NCI-H82 (cell line): ENCODE measurements at regions not wholly inside any gene's neighbourhood (a gene's known extent, or its start where the extent isn't known, plus 50 kb on each side); places are given as distances from the start of the nearest gene placed in this dataset.
"Not testable (repeated sequence)": the region's sequence is repeated elsewhere in the genome, so short reads cannot be mapped to it uniquely, and the experiment has no call there.

Source experiments
- DNase-seq: peaks from one replicate; lab custom pipeline; 2025; lab: John Stamatoyannopoulos, UW

DNA sequence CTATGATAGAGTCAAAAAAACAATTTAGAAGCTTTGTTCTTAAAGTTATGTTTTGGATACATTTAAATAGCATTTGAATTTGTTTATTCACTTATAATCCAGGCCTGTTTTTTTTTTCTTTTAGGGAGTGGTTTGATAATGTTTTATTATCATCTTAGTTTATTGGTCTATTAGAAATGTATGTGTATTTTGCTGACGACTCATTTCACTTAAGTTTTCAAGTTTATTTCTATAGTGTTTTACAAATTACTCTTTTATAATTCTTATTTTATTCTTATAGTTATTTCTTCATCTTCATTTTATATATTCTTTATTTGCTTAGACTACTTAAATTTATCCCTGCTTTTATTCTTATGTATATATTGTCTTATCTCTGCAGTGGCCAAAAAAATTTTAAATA is 804.5 kb downstream of the NR4A2 start:
- DNase-seq = no peak

DNA sequence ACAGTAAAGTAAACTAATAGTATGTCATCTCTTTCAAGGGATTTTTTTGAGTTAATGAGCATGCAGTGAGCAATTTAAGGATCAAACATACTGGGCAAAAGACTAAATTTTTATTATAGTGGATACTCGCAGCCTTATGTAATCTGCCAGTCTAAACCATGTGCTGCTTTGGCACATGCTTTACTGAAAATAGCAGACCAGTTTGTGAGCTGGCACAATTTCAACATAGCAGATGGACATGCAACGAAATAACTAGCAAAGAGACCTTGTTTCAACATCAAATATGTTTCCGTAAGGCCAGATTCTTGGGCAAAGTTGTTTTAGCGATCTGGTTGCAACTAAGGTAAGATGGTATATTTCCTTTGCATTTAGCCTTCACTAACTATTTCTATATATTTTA is 807.3 kb downstream of the NR4A2 start:
- no peak for DNase-seq

DNA sequence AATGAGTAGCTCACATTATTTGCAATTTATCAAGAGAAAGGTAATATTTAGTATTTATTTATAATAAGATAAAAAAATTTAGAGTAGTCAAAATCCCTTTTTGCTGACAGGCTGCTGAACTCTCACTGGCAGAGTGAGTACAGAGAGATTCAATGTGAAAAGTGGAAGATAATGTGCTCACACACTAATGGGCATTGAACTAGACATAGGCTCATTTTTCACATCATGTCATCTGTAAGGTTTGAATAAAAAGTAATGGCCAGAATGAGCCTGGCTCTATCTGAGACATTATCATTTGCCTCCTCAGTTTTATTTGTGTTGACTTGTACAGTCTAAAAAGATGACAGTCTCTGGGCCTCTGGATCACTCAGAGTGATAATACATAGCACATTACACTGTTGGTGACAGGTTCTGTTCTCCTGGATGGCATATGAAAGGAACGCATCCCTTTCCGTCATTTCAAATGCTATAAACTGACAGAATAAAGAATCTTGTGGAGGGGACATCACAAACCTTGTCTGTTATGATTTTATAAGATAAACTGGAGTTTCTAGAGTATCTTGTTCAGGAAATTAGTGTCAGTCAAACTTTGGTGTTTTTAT is 812.9 kb downstream of the NR4A2 start:
- DNase-seq = no peak

DNA sequence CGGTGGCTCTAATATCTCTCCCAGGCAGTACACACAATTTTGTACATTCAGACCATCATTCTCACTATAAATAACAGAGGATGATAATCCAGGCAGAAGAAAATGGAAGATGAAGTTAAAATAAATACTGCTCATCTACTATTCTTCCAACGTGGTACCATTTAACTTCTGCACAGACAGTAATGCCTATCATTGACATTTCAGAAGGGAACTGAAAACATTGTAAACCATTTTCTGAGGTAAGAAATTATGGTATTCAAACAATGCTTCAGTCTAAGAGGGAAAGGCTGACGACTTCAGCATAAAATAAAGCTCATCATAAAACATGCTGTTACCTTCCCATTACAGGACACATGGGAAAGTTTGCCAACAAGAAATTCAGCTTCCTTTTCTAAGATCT is 814.4 kb downstream of the NR4A2 start:
- no peak for DNase-seq

DNA sequence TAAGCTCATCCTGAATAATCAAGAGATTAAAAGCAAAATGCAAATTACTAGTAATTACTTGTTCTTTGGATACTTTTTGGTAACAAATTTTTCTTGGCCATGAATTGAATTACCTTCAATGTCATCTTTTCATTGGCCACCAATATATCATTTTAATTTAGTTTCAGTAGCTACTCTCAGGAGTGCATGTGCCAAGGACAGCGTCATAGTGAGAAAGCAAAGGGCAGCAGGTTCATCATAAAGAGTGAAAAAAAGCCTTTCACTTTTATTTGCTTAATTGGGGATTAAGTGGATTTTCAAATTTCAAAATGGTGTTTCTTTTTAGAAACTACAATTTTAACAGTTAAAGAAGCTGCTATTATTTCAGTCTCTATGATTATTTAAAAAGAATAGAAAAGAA is 815.2 kb downstream of the NR4A2 start:
- DNase-seq = no peak

DNA sequence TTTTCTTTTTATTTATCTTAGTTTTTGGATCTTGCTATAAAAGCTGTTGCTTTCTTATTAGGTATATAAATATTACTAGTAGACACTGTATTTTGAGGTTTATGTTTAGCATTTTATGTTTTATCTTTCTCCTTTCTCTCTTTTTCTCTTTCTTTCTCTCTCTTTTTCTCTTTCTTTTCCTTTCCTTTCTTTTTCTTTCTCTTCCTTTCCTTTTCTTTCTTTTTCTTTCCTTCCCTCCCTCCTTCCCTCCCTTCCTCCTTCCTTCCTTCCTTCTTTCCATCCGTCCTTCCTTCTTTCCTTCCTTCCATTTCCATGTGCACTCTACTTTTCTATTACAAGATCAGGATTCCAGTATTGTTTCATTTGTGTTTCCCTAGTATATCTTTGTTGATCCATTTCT is 814.8 kb downstream of the KCNJ3 start:
- no peak for DNase-seq

DNA sequence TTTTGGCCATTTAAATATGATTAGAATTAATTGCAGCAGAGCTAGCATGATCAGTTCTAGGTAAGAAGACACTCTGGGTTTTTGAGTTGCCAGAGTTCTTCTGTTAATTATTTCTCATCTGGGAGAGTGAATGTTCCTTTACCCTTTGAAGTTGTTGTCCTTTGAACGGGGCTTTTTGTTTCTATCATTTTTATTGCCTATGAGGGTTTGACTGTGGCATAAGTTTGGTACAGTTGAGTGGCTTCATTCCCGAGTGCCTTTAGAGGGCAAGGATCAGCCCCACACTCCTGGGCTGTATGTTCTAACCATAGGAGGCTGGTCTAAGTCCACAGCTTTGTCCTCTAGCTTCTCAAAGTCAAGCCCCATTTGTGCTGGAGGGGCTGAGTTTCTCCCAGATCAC is 804.3 kb downstream of the KCNJ3 start:
- DNase-seq = no peak

DNA sequence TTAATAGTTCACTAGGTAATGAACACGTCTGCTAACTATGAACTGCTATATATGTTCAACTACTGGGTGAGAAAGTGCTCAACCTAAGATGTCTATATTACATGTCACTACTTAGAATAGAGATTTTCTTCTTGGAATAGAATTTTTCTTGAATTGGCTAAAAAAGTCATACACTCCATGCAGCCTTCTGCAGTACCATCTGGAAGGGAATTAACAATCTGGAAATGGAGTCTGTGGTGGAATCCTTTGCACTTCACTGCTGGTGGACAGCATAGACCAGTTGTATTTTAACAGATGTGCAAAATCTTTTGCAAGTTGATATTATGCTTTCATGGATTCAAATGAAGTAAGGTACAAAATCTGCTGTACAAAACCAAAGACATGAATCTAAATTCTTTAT is 799.6 kb downstream of the KCNJ3 start:
- DNase-seq = no peak

DNA sequence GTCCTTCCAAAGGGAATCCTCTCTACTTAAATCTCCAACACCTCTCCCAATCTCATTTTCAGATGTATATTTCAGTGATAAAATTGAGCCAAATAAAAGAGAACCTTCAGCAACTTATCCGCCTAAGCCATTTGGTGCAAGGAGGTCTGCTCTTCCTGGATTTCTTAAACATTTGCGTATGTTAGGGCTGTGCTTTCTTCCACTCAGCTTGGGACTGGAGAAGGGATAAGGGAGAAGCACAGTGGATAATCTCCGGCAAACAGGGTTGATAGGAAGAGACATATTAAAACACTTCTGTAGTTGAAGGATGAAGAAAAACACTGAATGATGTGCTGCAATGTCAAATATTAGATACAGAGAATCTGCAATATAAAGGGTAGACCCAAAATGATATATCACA is 796.2 kb downstream of the KCNJ3 start:
- no peak for DNase-seq

DNA sequence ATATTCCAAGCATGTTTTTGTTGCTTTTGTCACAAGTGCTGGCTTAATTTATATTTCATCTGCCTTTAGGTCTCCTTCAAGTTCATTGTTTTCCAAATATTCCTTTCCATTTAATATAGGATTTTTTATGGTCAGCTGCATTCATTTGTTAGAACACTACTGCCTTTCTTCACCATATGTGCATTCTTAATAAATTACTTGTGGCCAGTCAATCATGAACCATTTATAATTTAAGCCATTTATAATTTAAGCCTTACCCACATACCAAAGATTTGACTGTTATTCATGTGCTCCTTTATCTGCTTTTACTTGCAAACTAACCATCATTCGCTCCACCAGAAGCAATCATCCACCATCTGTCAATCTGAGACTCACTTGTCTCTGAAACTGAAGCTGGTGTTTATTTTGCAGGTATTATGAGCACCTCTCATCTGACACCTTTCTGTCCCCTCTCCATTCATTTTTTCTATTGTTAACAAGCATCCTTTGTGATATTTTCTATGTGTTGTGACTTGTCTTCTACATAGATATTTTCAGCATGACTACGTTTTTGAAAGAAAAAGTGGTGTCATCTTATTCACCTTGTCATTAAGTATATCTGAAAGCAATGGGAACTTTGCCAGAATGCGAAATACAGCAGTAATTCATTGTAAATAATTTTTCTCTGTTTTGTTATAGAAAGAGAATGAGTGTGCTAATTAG is 786.8 kb downstream of the KCNJ3 start:
- peak; percentile 24 for DNase-seq

DNA sequence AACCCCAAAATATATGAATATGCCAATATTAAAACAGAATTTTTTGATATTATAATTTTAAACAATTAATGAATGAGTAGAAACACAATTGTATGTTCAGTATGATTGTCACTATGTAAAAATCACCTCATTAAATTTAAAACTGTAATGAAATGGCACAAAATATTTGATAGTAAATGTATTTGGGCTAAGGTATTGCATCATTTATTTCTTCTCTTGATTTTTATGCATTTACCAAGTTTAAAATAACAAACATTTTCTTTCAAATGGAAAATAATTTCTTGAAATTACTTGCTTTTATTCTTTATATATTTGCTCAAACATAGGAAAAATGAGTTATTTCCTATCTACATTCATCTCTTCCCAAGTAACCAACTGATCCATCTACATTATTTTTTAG is 782.6 kb downstream of the KCNJ3 start:
- DNase-seq = no peak

DNA sequence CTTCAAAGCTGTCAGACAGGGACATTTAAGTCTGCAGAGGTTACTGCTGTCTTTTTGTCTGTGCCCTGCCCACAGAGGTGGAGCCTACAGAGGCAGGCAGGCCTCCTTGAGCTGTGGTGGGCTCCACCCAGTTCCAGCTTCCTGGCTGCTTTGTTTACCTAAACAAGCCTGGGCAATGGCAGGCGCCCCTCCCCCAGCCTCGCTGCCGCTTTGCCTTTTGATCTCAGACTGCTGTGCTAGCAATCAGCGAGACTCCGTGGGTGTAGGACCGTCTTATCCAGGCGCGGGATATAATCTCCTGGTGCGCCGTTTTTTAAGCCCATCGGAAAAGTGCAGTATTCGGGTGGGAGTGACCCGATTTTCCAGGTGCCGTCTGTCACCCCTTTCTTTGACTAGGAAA is 773.5 kb downstream of the KCNJ3 start:
- not testable (repeated sequence) for DNase-seq

DNA sequence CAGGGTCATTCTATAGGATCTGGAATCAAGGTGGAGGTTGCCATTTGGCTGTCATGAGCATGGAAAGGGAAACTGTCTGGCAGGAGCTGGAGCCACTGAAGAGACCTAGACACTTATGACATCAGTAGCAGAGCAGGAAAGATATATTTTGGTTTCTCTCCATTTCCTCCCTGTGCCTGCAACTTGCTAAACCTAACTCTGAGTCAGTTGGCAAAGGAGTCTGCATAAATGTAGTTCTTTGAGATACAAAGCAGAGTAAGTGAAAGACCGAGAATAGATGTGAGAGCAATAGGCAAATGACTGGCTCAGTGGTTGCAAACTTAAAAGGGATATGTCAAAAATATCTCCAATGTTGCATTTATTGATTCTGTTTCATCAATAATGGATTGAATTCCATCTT is 757.7 kb downstream of the KCNJ3 start:
- DNase-seq = no peak

DNA sequence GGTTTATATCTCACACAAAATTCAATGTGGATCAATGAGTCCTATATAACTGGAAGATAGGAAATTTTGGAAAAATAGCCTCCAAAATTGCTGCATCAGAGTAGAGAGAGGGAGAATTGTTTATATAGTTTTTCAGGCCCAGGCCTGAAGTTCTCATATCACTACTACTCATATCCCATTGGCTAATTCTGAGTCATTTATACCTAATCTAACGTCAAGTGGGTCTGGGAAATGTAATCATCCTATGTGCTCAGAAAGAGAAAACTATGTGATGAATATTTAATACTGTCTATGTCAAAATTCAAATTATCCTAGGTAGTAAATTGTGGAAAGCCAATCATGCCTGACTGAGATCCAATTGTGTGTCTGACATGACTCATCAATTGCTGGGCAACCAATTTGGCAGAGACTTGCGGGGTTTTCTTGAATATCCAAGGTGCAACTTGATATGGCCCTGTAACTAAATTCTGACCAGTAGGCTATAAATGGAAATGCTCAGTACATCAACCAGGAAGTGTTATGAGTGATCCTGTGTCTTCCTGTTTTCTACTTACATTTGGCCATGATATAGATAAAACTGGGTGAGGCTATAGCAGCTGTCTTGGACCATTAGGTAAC is 744.4 kb downstream of the KCNJ3 start:
- no peak for DNase-seq

DNA sequence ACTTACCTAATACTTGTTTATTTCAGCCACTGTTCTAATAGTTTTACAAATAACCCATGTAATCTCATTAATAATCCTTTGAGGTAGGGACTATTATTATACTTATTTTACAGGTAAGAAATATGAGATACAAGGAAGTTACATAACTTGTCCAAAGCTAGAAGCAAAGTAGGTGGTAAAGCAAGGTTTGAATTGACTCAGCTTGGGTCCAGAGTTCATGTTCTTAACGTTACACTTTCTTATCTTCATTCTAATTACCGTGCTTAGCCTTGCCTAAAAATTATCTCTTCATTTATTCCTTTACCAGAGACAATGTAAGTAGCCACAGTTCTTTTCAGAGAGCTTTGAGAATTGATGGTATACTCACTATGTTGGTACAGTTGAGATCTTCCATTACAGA is 743.6 kb downstream of the KCNJ3 start:
- no peak for DNase-seq

DNA sequence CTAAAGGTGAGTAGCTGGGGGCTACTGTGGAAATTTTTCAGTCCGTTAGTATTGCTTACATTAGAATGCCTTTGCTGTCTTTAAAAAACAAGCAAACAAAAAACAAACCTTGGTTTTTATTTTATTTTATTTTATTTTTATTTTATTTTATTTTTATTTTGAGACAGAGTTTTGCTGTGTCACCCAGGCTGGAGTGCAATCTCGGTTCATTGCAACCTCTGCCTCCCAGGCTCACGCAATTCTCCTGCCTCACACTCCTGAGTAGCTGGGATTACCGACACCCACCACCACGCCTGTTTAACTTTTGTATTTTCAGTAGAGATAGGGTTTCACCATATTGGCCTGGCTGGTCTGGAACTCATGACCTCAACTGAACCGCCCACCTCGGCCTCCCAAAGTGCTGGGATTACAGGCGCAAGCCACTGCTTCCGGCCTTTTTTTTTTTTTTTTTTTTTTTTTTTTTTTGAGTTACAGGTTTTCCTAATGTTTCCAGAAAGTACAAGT is 732.6 kb downstream of the KCNJ3 start:
- no peak for DNase-seq

DNA sequence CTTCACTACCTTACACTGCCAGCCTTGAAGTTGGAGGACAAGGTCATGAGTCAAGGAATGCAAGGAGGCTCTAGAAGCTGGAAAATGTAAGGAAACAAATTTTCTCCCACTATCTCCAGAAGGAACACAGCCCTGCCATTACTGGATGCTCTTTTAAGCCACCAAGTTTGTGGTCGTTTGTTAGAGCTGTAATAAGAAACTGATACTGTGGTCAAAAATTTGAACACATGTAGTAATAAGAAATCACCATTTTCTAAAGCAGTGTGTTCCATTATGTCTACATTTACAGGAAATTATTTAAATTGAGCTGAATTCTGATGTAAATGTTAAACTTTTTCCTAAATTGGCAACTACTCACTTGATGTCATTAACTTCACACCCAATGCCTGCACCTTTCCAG is 729.0 kb downstream of the KCNJ3 start:
- no peak for DNase-seq

DNA sequence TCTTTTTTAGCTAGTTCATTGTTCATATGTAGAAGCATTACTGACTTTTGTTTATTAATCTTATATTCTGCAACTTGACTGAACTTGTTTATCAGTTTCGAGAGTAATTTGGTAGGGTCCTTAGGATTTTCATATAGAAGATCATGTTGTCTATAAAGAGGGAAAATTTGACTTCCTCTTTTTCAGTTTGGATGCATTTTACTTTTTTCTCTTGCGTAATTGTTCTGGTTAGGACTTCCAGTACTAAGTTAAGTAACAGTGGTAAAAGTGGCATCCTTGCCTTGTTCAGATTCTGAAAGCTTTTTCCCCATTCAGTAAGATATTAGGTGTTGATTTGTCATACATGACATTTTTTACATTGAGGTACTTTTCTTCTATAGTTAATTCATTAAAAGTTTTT is 726.0 kb downstream of the KCNJ3 start:
- DNase-seq = no peak

DNA sequence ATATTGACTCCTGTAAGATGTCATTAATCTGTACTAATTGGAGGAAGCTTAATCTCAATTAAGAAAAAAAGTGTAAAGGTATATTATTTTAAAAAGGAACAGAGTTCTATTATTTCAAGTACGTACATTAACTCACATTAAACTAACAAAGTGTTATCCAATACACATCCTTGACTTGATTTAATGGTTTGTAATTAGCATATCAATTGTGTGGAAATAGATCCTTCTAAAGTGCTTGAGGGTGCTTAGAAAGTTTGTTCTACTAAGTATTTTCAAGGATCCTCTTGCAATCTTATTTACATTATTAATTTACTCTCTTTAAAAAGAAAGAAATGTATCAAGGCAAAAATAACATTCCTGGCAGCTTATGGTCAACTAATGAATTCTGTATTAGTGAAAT is 720.3 kb downstream of the KCNJ3 start:
- DNase-seq = no peak

DNA sequence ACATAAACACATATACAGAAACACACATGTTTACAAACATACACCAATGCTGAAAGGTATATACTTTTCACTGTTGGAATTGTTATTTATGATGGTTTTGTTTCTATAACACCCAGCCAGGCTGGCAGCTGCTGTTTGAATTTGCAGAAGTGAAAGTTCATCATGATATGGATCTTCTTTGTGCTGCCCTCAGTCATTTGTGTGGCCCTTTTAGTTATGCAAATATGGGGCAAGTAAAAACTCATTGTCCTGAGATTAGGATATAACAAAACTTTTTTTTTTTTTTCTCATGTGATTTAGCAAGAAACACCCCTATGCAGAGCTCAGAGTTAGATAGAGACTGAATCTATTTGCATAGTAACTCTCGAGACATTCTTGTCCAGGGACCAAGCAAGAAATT is 714.1 kb downstream of the KCNJ3 start:
- DNase-seq = no peak

DNA sequence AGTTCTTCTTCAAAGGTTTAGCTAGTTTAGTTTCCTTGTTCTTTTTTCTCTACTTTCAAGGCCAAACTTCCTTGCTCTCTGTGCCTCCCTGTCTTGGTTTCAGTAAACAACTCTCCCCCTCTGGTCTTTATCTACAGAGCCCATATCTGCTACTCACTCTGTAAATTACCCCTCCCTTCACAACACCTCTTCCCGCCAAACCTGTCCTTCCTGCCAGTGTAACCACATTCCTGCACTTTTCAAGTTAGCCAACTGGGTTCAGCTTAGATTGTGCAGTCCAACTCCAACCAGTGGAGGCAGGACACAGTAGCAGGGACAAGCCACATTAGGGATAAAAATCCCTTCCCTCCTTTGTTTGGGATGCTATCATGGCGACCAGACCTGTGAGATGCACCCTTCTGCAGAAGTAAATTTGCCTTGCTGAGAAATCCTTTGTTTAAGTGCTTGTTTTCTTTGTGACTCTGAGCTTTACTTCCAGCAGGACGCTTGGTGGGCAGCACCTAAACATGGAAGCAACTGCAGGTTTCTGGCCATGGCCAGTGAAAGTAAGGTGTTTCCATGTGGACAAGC is 706.0 kb downstream of the KCNJ3 start:
- no peak for DNase-seq

DNA sequence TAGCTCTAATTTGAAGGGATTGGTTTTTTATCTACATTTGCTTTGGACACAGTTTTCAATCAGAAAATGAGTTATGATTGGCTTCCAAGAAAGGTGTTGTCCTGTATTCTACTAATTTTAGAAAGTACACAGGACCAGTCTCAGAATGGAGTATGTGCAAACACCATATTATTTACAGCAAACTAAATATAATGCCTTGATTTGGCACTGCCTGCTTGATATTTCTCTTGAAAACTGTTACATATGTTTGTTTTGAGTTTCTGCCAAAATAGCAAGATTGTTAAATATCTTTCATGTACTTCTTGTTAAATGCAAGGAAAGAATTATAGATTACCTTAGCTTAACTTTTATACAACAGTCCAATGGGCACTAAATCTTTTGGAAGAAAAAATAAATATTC is 694.9 kb downstream of the KCNJ3 start:
- DNase-seq = no peak

DNA sequence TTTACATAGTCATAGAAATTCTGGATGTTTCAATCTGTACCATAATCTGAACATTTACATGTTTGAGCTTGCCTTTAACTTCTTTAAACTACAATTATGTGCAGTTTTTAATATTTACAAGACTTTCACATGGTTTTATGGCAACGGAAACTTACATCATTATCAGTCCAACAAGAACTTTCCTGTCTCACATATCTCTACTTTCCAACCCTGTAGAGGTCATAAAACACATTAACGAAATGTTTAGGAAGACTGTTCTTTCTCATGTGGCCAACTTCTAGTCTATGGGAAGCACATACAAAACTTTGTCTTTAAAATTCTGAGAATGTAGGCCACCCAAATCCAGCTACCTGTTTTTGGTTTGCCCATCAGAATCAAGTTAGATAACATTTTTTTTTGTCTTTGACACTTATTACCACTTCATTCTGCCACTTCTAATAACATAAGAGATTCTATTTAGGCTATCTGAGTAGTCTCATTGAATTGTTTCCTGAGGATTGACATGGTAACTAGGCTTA is 693.2 kb downstream of the KCNJ3 start:
- no peak for DNase-seq
